H1 (cell line): ENCODE measurements at regions not wholly inside any gene's neighbourhood (a gene's known extent, or its start where the extent isn't known, plus 50 kb on each side); places are given as distances from the start of the nearest gene placed in this dataset.

ENCODE experiments used
- BACH1 ChIP-seq: IDR thresholded peaks from 2 replicates; pipeline ENCODE4 v1.6.1; 2012; ENCODE audit warnings: low read length, improper control_type of control experiment
- GTF2F1 ChIP-seq: IDR thresholded peaks from 2 replicates; pipeline ENCODE4 v1.6.1; 2012; ENCODE audit warnings: low read depth, low read length, improper control_type of control experiment, borderline replicate concordance
- HDAC2 ChIP-seq, 2 experiments: fragments of 300-600 bp in 1 of 2; sonication (generic) in 1 of 2; IDR thresholded peaks; 2 replicates each; pipeline ENCODE4 v1.6.1; 2011 to 2012; ENCODE audit warnings: low read depth in 2 of 2, low read length in 2 of 2, mild to moderate bottlenecking in 2 of 2, moderate library complexity in 2 of 2, borderline replicate concordance in 1 of 2, inconsistent platforms in 1 of 2
- POLR2A ChIP-seq, 2 experiments: IDR thresholded peaks; 1 replicate in 1 of 2; 2 replicates in 1 of 2; pipeline ENCODE4 v1.6.1; 2011; ENCODE audit warnings: low read depth in 2 of 2, low read length in 2 of 2, mild to moderate bottlenecking in 2 of 2; ENCODE audit errors: control extremely low read depth in 1 of 2
- POLR2AphosphoS5 ChIP-seq: IDR thresholded peaks from 2 replicates; pipeline ENCODE4 v1.6.1; 2011; ENCODE audit warnings: low read depth, low read length
- TCF12 ChIP-seq: IDR thresholded peaks from 2 replicates; pipeline ENCODE4 v1.6.1; 2011; ENCODE audit warnings: low read depth, mild to moderate bottlenecking, low read length
- TF ChIP-seq, protein P1 (sequence below), 3 experiments: IDR thresholded peaks; 1 replicate in 2 of 3; 2 replicates in 1 of 3; pipeline versions ENCODE4 v1.5.1 to v1.6.1; 2011; ENCODE audit warnings: low read length in 3 of 3, mild to moderate bottlenecking in 3 of 3, inconsistent platforms in 2 of 3, low read depth in 1 of 3, moderate library complexity in 1 of 3; ENCODE audit not compliant: insufficient read depth in 1 of 3; ENCODE audit errors: control extremely low read depth in 1 of 3
- TF ChIP-seq, protein P2 (sequence below): IDR thresholded peaks from 2 replicates; pipeline ENCODE4 v1.6.1; 2012; ENCODE audit warnings: inconsistent platforms

DNA sequence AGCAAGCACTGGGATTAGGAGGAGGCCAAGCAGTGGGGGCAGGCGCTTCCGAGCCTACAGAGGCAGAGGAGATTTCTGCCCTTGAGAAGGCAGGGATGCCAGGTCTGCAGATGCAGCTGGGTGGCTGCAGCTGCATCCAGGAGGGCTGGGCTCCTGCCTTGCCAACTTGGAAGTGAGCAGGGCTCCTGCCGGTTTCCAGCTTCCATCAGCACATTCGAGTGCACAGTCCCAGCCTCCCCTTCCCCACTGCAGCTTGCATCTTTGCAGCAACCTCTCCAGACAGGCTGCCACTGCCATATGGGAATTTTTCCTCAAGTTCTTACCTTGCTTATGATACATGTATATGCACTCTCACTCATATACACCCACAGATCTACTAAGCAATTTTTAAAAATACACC, 1234.3 kb upstream of the B3GALT2 start:
- no peak for TF ChIP-seq POLR2AphosphoS5
- no peak for TF ChIP-seq POLR2A (IDR thresholded peaks at IDR 0.05; ENCODE audit: control extremely low read depth in 1 of 2, low read depth in 2 of 2, low read length in 2 of 2)
- no peak for TF ChIP-seq GTF2F1
- TF ChIP-seq BACH1, result no peak
- TF ChIP-seq, protein P1, sequence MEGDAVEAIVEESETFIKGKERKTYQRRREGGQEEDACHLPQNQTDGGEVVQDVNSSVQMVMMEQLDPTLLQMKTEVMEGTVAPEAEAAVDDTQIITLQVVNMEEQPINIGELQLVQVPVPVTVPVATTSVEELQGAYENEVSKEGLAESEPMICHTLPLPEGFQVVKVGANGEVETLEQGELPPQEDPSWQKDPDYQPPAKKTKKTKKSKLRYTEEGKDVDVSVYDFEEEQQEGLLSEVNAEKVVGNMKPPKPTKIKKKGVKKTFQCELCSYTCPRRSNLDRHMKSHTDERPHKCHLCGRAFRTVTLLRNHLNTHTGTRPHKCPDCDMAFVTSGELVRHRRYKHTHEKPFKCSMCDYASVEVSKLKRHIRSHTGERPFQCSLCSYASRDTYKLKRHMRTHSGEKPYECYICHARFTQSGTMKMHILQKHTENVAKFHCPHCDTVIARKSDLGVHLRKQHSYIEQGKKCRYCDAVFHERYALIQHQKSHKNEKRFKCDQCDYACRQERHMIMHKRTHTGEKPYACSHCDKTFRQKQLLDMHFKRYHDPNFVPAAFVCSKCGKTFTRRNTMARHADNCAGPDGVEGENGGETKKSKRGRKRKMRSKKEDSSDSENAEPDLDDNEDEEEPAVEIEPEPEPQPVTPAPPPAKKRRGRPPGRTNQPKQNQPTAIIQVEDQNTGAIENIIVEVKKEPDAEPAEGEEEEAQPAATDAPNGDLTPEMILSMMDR (IDR thresholded peaks at IDR 0.05; ENCODE audit: control extremely low read depth in 1 of 3, insufficient read depth in 1 of 3, low read depth in 1 of 3, low read length in 3 of 3), result no peak
- TF ChIP-seq, protein P2, sequence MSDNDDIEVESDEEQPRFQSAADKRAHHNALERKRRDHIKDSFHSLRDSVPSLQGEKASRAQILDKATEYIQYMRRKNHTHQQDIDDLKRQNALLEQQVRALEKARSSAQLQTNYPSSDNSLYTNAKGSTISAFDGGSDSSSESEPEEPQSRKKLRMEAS, result no peak
- TF ChIP-seq TCF12, result no peak
- TF ChIP-seq HDAC2 (IDR thresholded peaks at IDR 0.05; ENCODE audit: borderline replicate concordance in 1 of 2, low read depth in 2 of 2, low read length in 2 of 2), result no peak
